ENCODE measurements at regions not wholly inside any gene's neighbourhood (a gene's known extent, or its start where the extent isn't known, plus 50 kb on each side); places are given as distances from the start of the nearest gene placed in this dataset.

GRCh38 chr11:69209421-69210309 is 53.9 kb downstream of the SMIM38 start:
- no peak overlapping the region for H3K4ac ChIP-seq (ENCODE audit: low read depth, low read length)

DNA sequence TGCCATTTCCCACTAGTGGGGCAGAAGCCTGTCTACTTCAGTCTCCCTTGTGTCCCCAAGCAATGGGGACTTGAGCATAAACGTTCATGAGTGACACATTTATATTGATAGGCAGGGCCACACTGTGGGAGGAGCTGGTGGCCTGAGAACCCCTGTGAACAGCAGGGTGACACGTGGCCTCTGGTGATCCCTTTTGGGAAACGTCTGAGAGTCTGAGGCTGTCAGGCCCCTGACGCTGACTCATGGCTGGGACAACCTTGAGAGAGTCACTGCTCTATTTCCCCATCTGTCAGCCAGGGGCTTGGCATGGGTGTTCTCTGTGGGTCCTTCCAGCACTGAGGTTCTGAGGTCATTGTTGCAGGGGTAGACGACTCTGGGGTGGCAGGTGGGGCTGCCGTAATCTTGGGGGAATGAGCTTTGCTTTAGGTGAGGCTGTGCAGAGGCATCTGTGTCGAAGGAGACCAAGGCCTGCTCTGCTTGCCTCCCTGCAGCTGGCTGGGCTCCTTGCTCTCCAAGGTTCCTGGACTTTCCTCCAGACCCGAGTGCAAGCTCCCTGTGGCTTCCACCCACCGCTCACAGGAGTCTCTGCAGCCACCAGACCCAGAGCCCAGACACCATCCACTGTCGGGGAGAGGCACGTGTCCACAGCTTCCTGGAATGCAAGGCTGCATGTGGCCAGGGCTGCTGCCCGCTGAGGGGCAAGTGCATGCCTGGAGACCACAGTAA is 54.7 kb downstream of the SMIM38 start:
- no peak overlapping the region for H3K9ac ChIP-seq (ENCODE audit: low read length)
- H3K36me3 ChIP-seq (ENCODE audit: control insufficient read depth, insufficient read depth, low read length): no peaks in the 10 kb centered on the region
- no peak overlapping the region for H4K5ac ChIP-seq (ENCODE audit: low read length)
- H3K23ac ChIP-seq (ENCODE audit: low read length): no peak overlapping the region
- no CpG with 5 or more reads among the region's 12 CpGs for WGBS (ENCODE audit: extremely low coverage, insufficient coverage, low lambda C conversion rate)
- no peaks in the 10 kb centered on the region for H3K4me1 ChIP-seq (ENCODE audit: control insufficient read depth, low read depth, low read length)
- no peak overlapping the region for H2BK120ac ChIP-seq (ENCODE audit: low read depth, low read length)
- H3K56ac ChIP-seq (ENCODE audit: low read length): no peak overlapping the region
- no peaks in the 10 kb centered on the region for H3K79me1 ChIP-seq (ENCODE audit: low read length)
- H3K4me3 ChIP-seq (ENCODE audit: low read length): no peak overlapping the region
- no peak overlapping the region for H2BK15ac ChIP-seq (replicated peaks; ENCODE audit: low read depth)
- DNase-seq: peak; percentile 10
- no peak overlapping the region for H3K27ac ChIP-seq (ENCODE audit: low read depth, low read length)
- H2BK5ac ChIP-seq (ENCODE audit: low read length): no peak overlapping the region
- no peak overlapping the region for H3K4me2 ChIP-seq (ENCODE audit: low read length)
- no peak overlapping the region for H4K8ac ChIP-seq (ENCODE audit: low read depth, low read length)
- no peak overlapping the region for H3K18ac ChIP-seq (ENCODE audit: low read length)
- no peaks in the 10 kb centered on the region for H3K79me2 ChIP-seq (ENCODE audit: control insufficient read depth, insufficient read depth, low read length)
- H3K4ac ChIP-seq (ENCODE audit: low read depth, low read length): no peak overlapping the region
- H3K27me3 ChIP-seq (ENCODE audit: insufficient read depth, low read length, poor library complexity): no peaks in the 10 kb centered on the region
- no peak overlapping the region for H2AK5ac ChIP-seq (ENCODE audit: low read length)

More at GRCh38 chr11:69209421-69210309, 53.9 kb downstream of the SMIM38 start:
- no peak overlapping the region for H3K18ac ChIP-seq (ENCODE audit: low read length)
- no peak overlapping the region for H3K4me2 ChIP-seq (ENCODE audit: low read length)
- DNase-seq: no peak
- H3K36me3 ChIP-seq (ENCODE audit: control insufficient read depth, insufficient read depth, low read length): no peaks in the 10 kb centered on the region
- WGBS (ENCODE audit: extremely low coverage, insufficient coverage, low lambda C conversion rate): no CpG with 5 or more reads among the region's 23 CpGs
- no peak overlapping the region for H4K8ac ChIP-seq (ENCODE audit: low read depth, low read length)
- no peak overlapping the region for H2AK5ac ChIP-seq (ENCODE audit: low read length)
- H3K4me1 ChIP-seq (ENCODE audit: control insufficient read depth, low read depth, low read length): no peaks in the 10 kb centered on the region
- H3K27ac ChIP-seq (ENCODE audit: low read depth, low read length): no peak overlapping the region
- H2BK120ac ChIP-seq (ENCODE audit: low read depth, low read length): no peak overlapping the region
- H3K79me2 ChIP-seq (ENCODE audit: control insufficient read depth, insufficient read depth, low read length): no peaks in the 10 kb centered on the region
- H3K23ac ChIP-seq (ENCODE audit: low read length): no peak overlapping the region
- no peak overlapping the region for H2BK15ac ChIP-seq (replicated peaks; ENCODE audit: low read depth)
- no peak overlapping the region for H4K5ac ChIP-seq (ENCODE audit: low read length)
- H3K27me3 ChIP-seq (ENCODE audit: insufficient read depth, low read length, poor library complexity): no peaks in the 10 kb centered on the region
- no peaks in the 10 kb centered on the region for H3K79me1 ChIP-seq (ENCODE audit: low read length)
- no peak overlapping the region for H2BK5ac ChIP-seq (ENCODE audit: low read length)
- no peak overlapping the region for H3K4me3 ChIP-seq (ENCODE audit: low read length)
- H3K9ac ChIP-seq (ENCODE audit: low read length): no peak overlapping the region
- no peak overlapping the region for H3K56ac ChIP-seq (ENCODE audit: low read length)

DNA sequence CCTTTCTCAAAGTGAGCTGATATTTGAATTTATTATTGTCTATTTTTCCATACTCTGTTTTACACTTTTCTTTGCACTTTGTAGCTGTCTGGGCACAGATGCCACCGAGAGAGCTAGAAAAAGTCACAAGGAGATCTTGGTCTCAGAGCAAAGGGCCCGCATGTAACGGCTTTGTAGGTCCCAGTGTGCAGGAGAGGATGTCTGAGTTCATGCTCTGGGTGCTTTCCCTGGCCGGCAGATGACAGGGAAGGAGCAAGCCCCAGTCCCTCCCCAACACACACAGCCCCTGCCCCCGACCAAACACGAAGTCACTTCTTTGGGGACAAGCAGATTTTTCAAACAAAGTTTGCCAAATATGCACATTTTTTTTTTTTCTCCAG is 55.8 kb downstream of the SMIM38 start:
- Histone ChIP-seq H2BK5ac (ENCODE audit: low read length) (no peak overlapping the region), H4K5ac (ENCODE audit: low read length) (no peak overlapping the region), H2BK15ac (replicated peaks; ENCODE audit: low read depth) (no peak overlapping the region), H3K4me2 (ENCODE audit: low read length) (no peak overlapping the region), H3K79me1 (ENCODE audit: low read length) (no peaks in the 10 kb centered on the region), H3K79me2 (ENCODE audit: control insufficient read depth, insufficient read depth, low read length) (no peaks in the 10 kb centered on the region), H3K9ac (ENCODE audit: low read length) (no peak overlapping the region), H2AK5ac (ENCODE audit: low read length) (no peak overlapping the region), H3K27me3 (ENCODE audit: insufficient read depth, low read length, poor library complexity) (no peaks in the 10 kb centered on the region), H4K8ac (ENCODE audit: low read depth, low read length) (no peak overlapping the region), H3K4me1 (ENCODE audit: control insufficient read depth, low read depth, low read length) (no peaks in the 10 kb centered on the region), H3K23ac (ENCODE audit: low read length) (no peak overlapping the region), H3K4ac (ENCODE audit: low read depth, low read length) (no peak overlapping the region), H3K4me3 (ENCODE audit: low read length) (no peak overlapping the region), H3K56ac (ENCODE audit: low read length) (no peak overlapping the region), H3K18ac (ENCODE audit: low read length) (no peak overlapping the region), H3K27ac (ENCODE audit: low read depth, low read length) (no peak overlapping the region), H2BK120ac (ENCODE audit: low read depth, low read length) (no peak overlapping the region), H3K36me3 (ENCODE audit: control insufficient read depth, insufficient read depth, low read length) (no peaks in the 10 kb centered on the region)
- no CpG with 5 or more reads among the region's 6 CpGs for WGBS (ENCODE audit: extremely low coverage, insufficient coverage, low lambda C conversion rate)
- no peak for DNase-seq

DNA sequence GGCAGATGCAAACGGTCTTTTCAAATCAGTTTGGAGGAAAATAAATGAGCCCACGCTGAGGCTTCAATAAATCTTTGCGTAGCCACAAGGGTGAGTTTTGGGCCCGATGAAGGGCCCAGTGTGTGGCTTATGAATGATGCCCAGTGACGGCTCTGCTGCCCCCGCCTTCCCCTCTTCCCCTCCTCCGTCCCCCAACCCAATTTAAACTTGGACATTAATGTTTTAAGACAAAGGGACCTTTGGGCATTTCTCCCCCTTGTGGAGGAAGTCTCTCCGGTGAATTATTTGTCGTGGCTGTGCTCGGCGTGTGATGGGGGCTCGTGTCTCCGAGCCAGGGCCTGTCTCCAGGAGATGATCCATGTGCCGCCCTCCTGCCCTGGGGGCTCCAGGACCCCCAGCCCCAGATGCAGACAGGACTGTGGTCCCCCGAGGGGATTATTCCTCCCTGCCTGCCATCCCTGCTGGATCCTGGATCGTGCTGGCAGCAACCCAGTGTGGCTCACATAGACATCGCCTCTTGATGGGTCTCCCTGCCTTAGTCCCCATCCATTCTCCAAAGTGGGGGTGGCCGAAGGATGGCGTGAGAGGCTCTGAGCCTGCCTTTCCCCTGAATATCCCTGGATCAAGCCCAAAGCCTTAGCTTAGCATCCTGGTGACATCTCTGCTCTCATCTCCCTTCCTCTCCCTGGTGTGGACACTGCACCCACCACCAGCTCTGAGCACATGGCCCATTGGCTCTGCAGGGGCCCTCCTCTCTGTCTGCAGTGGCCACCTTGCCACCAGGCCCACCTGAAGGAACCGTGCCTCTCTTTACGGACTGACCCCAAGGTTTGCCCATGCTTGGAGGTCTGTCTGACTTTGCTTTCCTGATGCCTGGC is 56.4 kb downstream of the SMIM38 start:
- no peaks in the 10 kb centered on the region for H3K79me1 ChIP-seq (ENCODE audit: low read length)
- no peak overlapping the region for H2AK5ac ChIP-seq (ENCODE audit: low read length)
- H3K23ac ChIP-seq (ENCODE audit: low read length): no peak overlapping the region
- H3K9ac ChIP-seq (ENCODE audit: low read length): no peak overlapping the region
- no peak overlapping the region for H2BK5ac ChIP-seq (ENCODE audit: low read length)
- H2BK120ac ChIP-seq (ENCODE audit: low read depth, low read length): no peak overlapping the region
- H2BK15ac ChIP-seq (replicated peaks; ENCODE audit: low read depth): no peak overlapping the region
- no peak overlapping the region for H3K56ac ChIP-seq (ENCODE audit: low read length)
- no peaks in the 10 kb centered on the region for H3K27me3 ChIP-seq (ENCODE audit: insufficient read depth, low read length, poor library complexity)
- no peak overlapping the region for H3K4ac ChIP-seq (ENCODE audit: low read depth, low read length)
- no peak overlapping the region for H4K5ac ChIP-seq (ENCODE audit: low read length)
- DNase-seq: peak; percentile 29
- no peak overlapping the region for H3K27ac ChIP-seq (ENCODE audit: low read depth, low read length)
- no peak overlapping the region for H3K18ac ChIP-seq (ENCODE audit: low read length)
- H3K4me1 ChIP-seq (ENCODE audit: control insufficient read depth, low read depth, low read length): no peaks in the 10 kb centered on the region
- no CpG with 5 or more reads among the region's 21 CpGs for WGBS (ENCODE audit: extremely low coverage, insufficient coverage, low lambda C conversion rate)
- H3K4me2 ChIP-seq (ENCODE audit: low read length): no peak overlapping the region
- H3K4me3 ChIP-seq (ENCODE audit: low read length): no peak overlapping the region
- H4K8ac ChIP-seq (ENCODE audit: low read depth, low read length): no peak overlapping the region
- H3K79me2 ChIP-seq (ENCODE audit: control insufficient read depth, insufficient read depth, low read length): no peaks in the 10 kb centered on the region
- H3K36me3 ChIP-seq (ENCODE audit: control insufficient read depth, insufficient read depth, low read length): no peaks in the 10 kb centered on the region

DNA sequence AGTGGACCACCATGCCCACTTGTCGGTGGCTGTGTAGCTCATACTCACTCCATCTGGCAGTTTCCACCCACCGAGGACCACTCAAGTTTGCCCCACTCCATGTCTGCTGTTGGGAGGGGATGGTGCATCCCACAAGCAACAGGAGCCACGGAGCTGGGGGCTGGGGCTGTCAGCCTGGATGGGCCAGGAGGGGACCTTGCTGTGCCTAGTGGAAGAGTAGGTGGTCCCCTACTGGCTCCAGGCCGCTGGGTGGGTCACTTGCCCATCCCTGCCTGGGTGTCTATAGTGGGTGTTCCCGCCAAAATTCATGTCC is 57.0 kb downstream of the SMIM38 start:
- Histone ChIP-seq H3K4me1 (ENCODE audit: control insufficient read depth, low read depth, low read length) (no peaks in the 10 kb centered on the region), H3K9ac (ENCODE audit: low read length) (no peak overlapping the region), H2BK15ac (replicated peaks; ENCODE audit: low read depth) (no peak overlapping the region), H3K18ac (ENCODE audit: low read length) (no peak overlapping the region), H3K4me2 (ENCODE audit: low read length) (no peak overlapping the region), H3K27ac (ENCODE audit: low read depth, low read length) (no peak overlapping the region), H3K36me3 (ENCODE audit: control insufficient read depth, insufficient read depth, low read length) (no peaks in the 10 kb centered on the region), H3K27me3 (ENCODE audit: insufficient read depth, low read length, poor library complexity) (no peaks in the 10 kb centered on the region), H3K4me3 (ENCODE audit: low read length) (no peak overlapping the region), H2AK5ac (ENCODE audit: low read length) (no peak overlapping the region), H3K23ac (ENCODE audit: low read length) (no peak overlapping the region), H3K79me2 (ENCODE audit: control insufficient read depth, insufficient read depth, low read length) (no peaks in the 10 kb centered on the region), H3K79me1 (ENCODE audit: low read length) (no peaks in the 10 kb centered on the region), H4K8ac (ENCODE audit: low read depth, low read length) (no peak overlapping the region), H3K4ac (ENCODE audit: low read depth, low read length) (no peak overlapping the region), H4K5ac (ENCODE audit: low read length) (no peak overlapping the region), H3K56ac (ENCODE audit: low read length) (no peak overlapping the region), H2BK5ac (ENCODE audit: low read length) (no peak overlapping the region), H2BK120ac (ENCODE audit: low read depth, low read length) (no peak overlapping the region)
- DNase-seq: no peak
- no CpG with 5 or more reads among the region's 5 CpGs for WGBS (ENCODE audit: extremely low coverage, insufficient coverage, low lambda C conversion rate)

All from mesendoderm (in vitro differentiated cells).